GM18508 (cell line): ENCODE measurements at regions not wholly inside any gene's neighbourhood (a gene's known extent, or its start where the extent isn't known, plus 50 kb on each side); places are given as distances from the start of the nearest gene placed in this dataset.
"Not testable (repeated sequence)": the region's sequence is repeated elsewhere in the genome, so short reads cannot be mapped to it uniquely, and the experiment has no call there.

ENCODE experiments used
- ATAC-seq: cut with Tn5 transposase; IDR thresholded peaks from one replicate; pipeline ENCODE4 v1.9.1; 2021; ENCODE audit warnings: moderate number of reproducible peaks; ENCODE audit not compliant: insufficient read depth, unreplicated experiment

GRCh38 chr1:113185463-113186104 lies 112.6 kb downstream of the LRIG2 start:
- ATAC-seq: peak; percentile 94

- ATAC-seq: no peak
Measured at GRCh38 chr1:113190078-113190477, 117.1 kb downstream of the LRIG2 start.

- ATAC-seq: no peak
Measured at GRCh38 chr1:113190930-113191329, 117.9 kb downstream of the LRIG2 start.

- peak; percentile 61 for ATAC-seq
Measured at GRCh38 chr1:113191579-113192076, 118.6 kb downstream of the LRIG2 start.

GRCh38 chr1:113192242-113192641 lies 119.2 kb downstream of the LRIG2 start:
- ATAC-seq: no peak

- no peak for ATAC-seq
Measured at GRCh38 chr1:113192980-113193379, 120.0 kb downstream of the LRIG2 start.

- no peak for ATAC-seq
Measured at GRCh38 chr1:113194846-113195830, 122.1 kb downstream of the LRIG2 start.

- no peak for ATAC-seq
Measured at GRCh38 chr1:113197719-113198330, 124.8 kb downstream of the LRIG2 start.

- no peak for ATAC-seq
Measured at GRCh38 chr1:113198806-113199205, 125.8 kb downstream of the LRIG2 start.

- ATAC-seq: no peak
Measured at GRCh38 chr1:113199760-113200455, 126.9 kb downstream of the LRIG2 start.

GRCh38 chr1:113201560-113201959 lies 128.6 kb downstream of the LRIG2 start:
- ATAC-seq: no peak

- ATAC-seq: no peak
Measured at GRCh38 chr1:113205980-113206766, 133.2 kb downstream of the LRIG2 start.

- ATAC-seq: no peak
Measured at GRCh38 chr1:113207019-113207418, 134.0 kb downstream of the LRIG2 start.

GRCh38 chr1:113207457-113207856 lies 134.5 kb downstream of the LRIG2 start:
- ATAC-seq: no peak

- ATAC-seq: not testable (repeated sequence)
Measured at GRCh38 chr1:113208425-113208824, 135.4 kb downstream of the LRIG2 start.

- no peak for ATAC-seq
Measured at GRCh38 chr1:113210248-113210647, 137.2 kb downstream of the LRIG2 start.

GRCh38 chr1:113211467-113211866 lies 138.5 kb downstream of the LRIG2 start:
- no peak for ATAC-seq

- no peak for ATAC-seq
Measured at GRCh38 chr1:113215015-113215414, 142.0 kb downstream of the LRIG2 start.

GRCh38 chr1:113216664-113217063 lies 143.7 kb downstream of the LRIG2 start:
- no peak for ATAC-seq
